ENCODE measurements at regions not wholly inside any gene's neighbourhood (a gene's known extent, or its start where the extent isn't known, plus 50 kb on each side); places are given as distances from the start of the nearest gene placed in this dataset.

DNA sequence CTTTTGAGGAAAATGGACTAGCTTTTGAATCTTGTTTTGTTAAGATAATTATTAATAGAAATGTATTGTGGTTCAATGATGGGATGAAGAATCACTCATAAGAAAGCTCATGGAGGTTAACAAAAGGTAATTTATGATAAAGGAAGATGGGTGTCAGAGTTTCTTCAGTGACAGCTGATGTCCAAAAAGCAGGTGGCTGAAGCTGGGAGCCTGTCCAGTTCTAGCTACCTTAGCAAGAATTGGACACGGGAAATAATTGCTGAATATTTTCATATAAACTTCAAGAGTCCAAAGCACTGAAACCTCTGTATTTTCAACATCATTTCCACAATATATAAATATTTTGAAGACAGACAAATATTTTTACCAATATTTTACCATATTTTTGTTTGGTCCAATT lies 1505.8 kb upstream of the SLC39A10 start:
- H3K9me3 Mint-ChIP-seq = no peaks in the 10 kb centered on the region
- no CpG with 5 or more reads among the region's 1 CpG for WGBS (ENCODE audit: insufficient coverage)
- H3K36me3 ChIP-seq (ENCODE audit: control insufficient read depth in 2 of 2, extremely low read depth in 1 of 2, insufficient read depth in 1 of 2, low read length in 1 of 2) = no peaks in the 10 kb centered on the region
- no peak overlapping the region for H3K4me3 ChIP-seq (ENCODE audit: control insufficient read depth in 1 of 2, extremely low read depth in 1 of 2, low read length in 1 of 2)
- ATAC-seq (replicated peaks in 1 of 4) (no peak), DNase-seq (no peak)
- H3K4me1 ChIP-seq (ENCODE audit: control insufficient read depth in 1 of 2, extremely low read depth in 1 of 2, insufficient read depth in 2 of 2, low read length in 2 of 2) = no peaks in the 10 kb centered on the region
- ChIA-PET POLR2A (interaction anchor here in 1 of 2 donors (0.6 kb wide), 1 partner anchor 1445 kb away, joined by 4 read pairs; no protein-coding TSS in a partner anchor), CTCF (no interaction called here)
- no peak overlapping the region for H3K27ac ChIP-seq (ENCODE audit: low read length)
- H3K36me3 Mint-ChIP-seq = no peaks in the 10 kb centered on the region
- H3K27ac Mint-ChIP-seq = no peak overlapping the region
- H3K9me3 ChIP-seq = no peaks in the 10 kb centered on the region
- H3K27me3 ChIP-seq (replicated peaks in 1 of 2; ENCODE audit: control insufficient read depth in 2 of 2, extremely low read depth in 1 of 2, insufficient read depth in 2 of 2, low read length in 1 of 2) = no peaks in the 10 kb centered on the region
- H3K4me3 Mint-ChIP-seq = no peak overlapping the region
- no peaks in the 10 kb centered on the region for H3K4me1 Mint-ChIP-seq
- no peaks in the 10 kb centered on the region for H3K27me3 Mint-ChIP-seq

DNA sequence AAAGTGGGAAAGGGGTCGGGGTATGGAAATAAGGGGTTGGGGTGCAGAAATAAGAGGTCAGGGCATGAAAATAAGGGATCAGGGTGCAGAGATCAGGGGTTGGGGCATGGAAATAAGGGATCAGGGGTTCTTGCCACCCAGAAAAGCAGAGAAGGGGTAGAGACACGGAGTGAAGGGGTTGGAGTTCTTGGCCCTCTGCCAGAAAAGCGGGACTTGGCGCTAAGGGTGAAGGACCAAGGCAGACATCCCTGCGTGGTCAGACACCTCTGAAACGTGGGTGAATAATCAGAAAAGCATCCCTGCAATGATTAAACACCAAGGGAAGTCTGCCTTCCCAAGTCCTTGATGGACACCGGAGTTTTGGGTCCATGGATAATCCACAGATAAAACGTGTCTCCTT lies 1521.6 kb upstream of the SLC39A10 start:
- H3K36me3 ChIP-seq (ENCODE audit: control insufficient read depth in 2 of 2, extremely low read depth in 1 of 2, insufficient read depth in 1 of 2, low read length in 1 of 2) = no peaks in the 10 kb centered on the region
- no peaks in the 10 kb centered on the region for H3K4me1 Mint-ChIP-seq
- ATAC-seq (replicated peaks in 1 of 4) (no peak), DNase-seq (no peak)
- H3K9me3 ChIP-seq = no peaks in the 10 kb centered on the region
- H3K4me3 Mint-ChIP-seq = no peak overlapping the region
- H3K27ac Mint-ChIP-seq = no peak overlapping the region
- H3K4me3 ChIP-seq (ENCODE audit: control insufficient read depth in 1 of 2, extremely low read depth in 1 of 2, low read length in 1 of 2) = no peak overlapping the region
- H3K4me1 ChIP-seq (ENCODE audit: control insufficient read depth in 1 of 2, extremely low read depth in 1 of 2, insufficient read depth in 2 of 2, low read length in 2 of 2) = no peaks in the 10 kb centered on the region
- no peak overlapping the region for H3K27ac ChIP-seq (ENCODE audit: low read length)
- no peaks in the 10 kb centered on the region for H3K36me3 Mint-ChIP-seq
- H3K9me3 Mint-ChIP-seq = peaks cover 0 to 8% (median 4%) of the 10 kb centered on the region in 3 donors
- POLR2A ChIA-PET = no interaction called here
- no peaks in the 10 kb centered on the region for H3K27me3 ChIP-seq (replicated peaks in 1 of 2; ENCODE audit: control insufficient read depth in 2 of 2, extremely low read depth in 1 of 2, insufficient read depth in 2 of 2, low read length in 1 of 2)
- CTCF ChIA-PET = no interaction called here
- WGBS (ENCODE audit: insufficient coverage) = 77% methylated on average over 7 of the region's 8 CpGs
- peaks cover 0 to 4% of the 10 kb centered on the region in 2 donors for H3K27me3 Mint-ChIP-seq

DNA sequence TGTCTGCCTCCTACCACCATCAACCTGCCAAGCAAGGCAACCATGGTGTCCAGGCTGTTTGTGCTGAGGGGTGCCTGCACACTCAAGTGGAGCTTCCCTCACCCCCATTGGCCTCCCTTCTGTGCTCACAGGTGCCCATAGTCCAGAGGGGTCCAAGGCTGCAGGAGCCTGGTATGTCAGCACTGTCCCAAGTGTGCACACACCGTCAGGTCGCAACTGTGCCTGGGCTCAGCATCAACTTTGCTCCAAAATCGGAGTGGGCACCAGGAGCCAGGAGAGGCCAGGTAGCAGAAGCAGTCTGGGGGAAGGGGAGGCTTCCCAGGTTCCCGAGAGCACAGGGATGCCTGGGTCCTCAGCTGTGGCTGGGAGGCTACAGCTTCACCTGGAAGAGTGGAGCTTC lies 1528.2 kb upstream of the SLC39A10 start:
- DNase-seq (no peak), ATAC-seq (replicated peaks in 1 of 4) (peak in 1 of 4 experiments; percentile 24)
- H3K4me1 ChIP-seq (ENCODE audit: control insufficient read depth in 1 of 2, extremely low read depth in 1 of 2, insufficient read depth in 2 of 2, low read length in 2 of 2) = no peaks in the 10 kb centered on the region
- no peak overlapping the region for H3K27ac Mint-ChIP-seq
- no peaks in the 10 kb centered on the region for H3K36me3 ChIP-seq (ENCODE audit: control insufficient read depth in 2 of 2, extremely low read depth in 1 of 2, insufficient read depth in 1 of 2, low read length in 1 of 2)
- H3K9me3 Mint-ChIP-seq = peaks cover 3% of the 10 kb centered on the region in 3 donors
- ChIA-PET CTCF (no interaction called here), POLR2A (no interaction called here)
- no peaks in the 10 kb centered on the region for H3K9me3 ChIP-seq
- no peaks in the 10 kb centered on the region for H3K36me3 Mint-ChIP-seq
- H3K4me1 Mint-ChIP-seq = no peaks in the 10 kb centered on the region
- no peak overlapping the region for H3K4me3 ChIP-seq (ENCODE audit: control insufficient read depth in 1 of 2, extremely low read depth in 1 of 2, low read length in 1 of 2)
- H3K27me3 ChIP-seq (replicated peaks in 1 of 2; ENCODE audit: control insufficient read depth in 2 of 2, extremely low read depth in 1 of 2, insufficient read depth in 2 of 2, low read length in 1 of 2) = no peaks in the 10 kb centered on the region
- H3K27ac ChIP-seq (ENCODE audit: low read length) = no peak overlapping the region
- H3K4me3 Mint-ChIP-seq = no peak overlapping the region
- whole genome bisulfite sequencing (ENCODE audit: insufficient coverage) = 77% methylated on average over 4 of the region's 4 CpGs
- no peaks in the 10 kb centered on the region for H3K27me3 Mint-ChIP-seq

DNA sequence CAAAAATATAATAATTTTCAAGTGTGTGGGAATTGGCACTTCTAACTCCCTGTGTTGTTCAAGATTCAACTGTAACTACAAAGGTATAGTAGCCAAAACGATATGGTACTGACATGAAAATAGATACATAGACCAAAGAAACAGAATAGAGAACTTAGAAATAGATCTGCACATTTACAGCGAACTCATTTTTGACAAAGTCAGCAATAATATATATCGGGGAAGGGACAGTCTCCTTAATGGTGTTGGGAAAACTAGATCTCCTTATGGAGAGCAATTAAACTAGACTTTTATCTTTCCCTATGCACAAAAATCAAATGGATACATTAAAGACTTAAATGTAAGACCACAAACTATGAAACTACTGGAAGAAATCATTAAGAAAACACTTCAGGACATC lies 1530.6 kb upstream of the SLC39A10 start:
- H3K27ac Mint-ChIP-seq = no peak overlapping the region
- ATAC-seq (replicated peaks in 1 of 4) (no peak), DNase-seq (no peak)
- no peak overlapping the region for H3K27ac ChIP-seq (ENCODE audit: low read length)
- no peaks in the 10 kb centered on the region for H3K27me3 ChIP-seq (replicated peaks in 1 of 2; ENCODE audit: control insufficient read depth in 2 of 2, extremely low read depth in 1 of 2, insufficient read depth in 2 of 2, low read length in 1 of 2)
- H3K4me1 ChIP-seq (ENCODE audit: control insufficient read depth in 1 of 2, extremely low read depth in 1 of 2, insufficient read depth in 2 of 2, low read length in 2 of 2) = no peaks in the 10 kb centered on the region
- H3K4me3 Mint-ChIP-seq = no peak overlapping the region
- CTCF ChIA-PET = no interaction called here
- H3K4me1 Mint-ChIP-seq = no peaks in the 10 kb centered on the region
- H3K36me3 ChIP-seq (ENCODE audit: control insufficient read depth in 2 of 2, extremely low read depth in 1 of 2, insufficient read depth in 1 of 2, low read length in 1 of 2) = no peaks in the 10 kb centered on the region
- POLR2A ChIA-PET = no interaction called here
- no peaks in the 10 kb centered on the region for H3K36me3 Mint-ChIP-seq
- H3K9me3 ChIP-seq = no peaks in the 10 kb centered on the region
- no peaks in the 10 kb centered on the region for H3K27me3 Mint-ChIP-seq
- WGBS (ENCODE audit: insufficient coverage) = no CpG with 5 or more reads among the region's 3 CpGs
- no peak overlapping the region for H3K4me3 ChIP-seq (ENCODE audit: control insufficient read depth in 1 of 2, extremely low read depth in 1 of 2, low read length in 1 of 2)
- peaks cover 3 to 7% (median 3%) of the 10 kb centered on the region in 3 donors for H3K9me3 Mint-ChIP-seq

DNA sequence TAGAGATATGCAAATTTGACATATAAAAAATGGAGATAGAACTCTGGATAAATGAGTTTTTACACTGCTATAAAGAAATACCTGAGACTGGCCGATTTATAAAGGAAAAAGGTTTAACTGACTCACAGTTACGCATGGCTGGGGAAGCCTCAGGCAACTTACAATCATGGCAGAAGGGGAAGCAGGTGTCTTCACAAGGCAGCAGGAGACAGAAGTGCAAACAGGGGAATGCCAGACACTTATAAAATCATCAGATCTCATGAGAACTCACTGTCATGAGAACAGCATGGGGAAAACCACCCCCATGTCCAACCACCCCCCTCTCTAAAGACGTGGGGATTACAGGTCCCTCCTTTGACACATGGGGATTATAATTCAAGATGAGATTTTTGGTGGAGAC lies 1540.2 kb upstream of the SLC39A10 start:
- no peaks in the 10 kb centered on the region for H3K36me3 Mint-ChIP-seq
- no peak overlapping the region for H3K27ac Mint-ChIP-seq
- no peak overlapping the region for H3K4me3 ChIP-seq (ENCODE audit: control insufficient read depth in 1 of 2, extremely low read depth in 1 of 2, low read length in 1 of 2)
- H3K4me1 ChIP-seq (ENCODE audit: control insufficient read depth in 1 of 2, extremely low read depth in 1 of 2, insufficient read depth in 2 of 2, low read length in 2 of 2) = no peaks in the 10 kb centered on the region
- no peaks in the 10 kb centered on the region for H3K27me3 Mint-ChIP-seq
- 100% methylated on average over 1 of the region's 3 CpGs for WGBS (ENCODE audit: insufficient coverage)
- POLR2A ChIA-PET = no interaction called here
- DNase-seq (no peak), ATAC-seq (replicated peaks in 1 of 4) (no peak)
- no peaks in the 10 kb centered on the region for H3K4me1 Mint-ChIP-seq
- H3K9me3 ChIP-seq = no peaks in the 10 kb centered on the region
- no peak overlapping the region for H3K27ac ChIP-seq (ENCODE audit: low read length)
- H3K4me3 Mint-ChIP-seq = no peak overlapping the region
- peaks cover 0 to 2% (median 0%) of the 10 kb centered on the region in 3 donors for H3K9me3 Mint-ChIP-seq
- CTCF ChIA-PET = no interaction called here
- H3K36me3 ChIP-seq (ENCODE audit: control insufficient read depth in 2 of 2, extremely low read depth in 1 of 2, insufficient read depth in 1 of 2, low read length in 1 of 2) = no peaks in the 10 kb centered on the region
- H3K27me3 ChIP-seq (replicated peaks in 1 of 2; ENCODE audit: control insufficient read depth in 2 of 2, extremely low read depth in 1 of 2, insufficient read depth in 2 of 2, low read length in 1 of 2) = no peaks in the 10 kb centered on the region

DNA sequence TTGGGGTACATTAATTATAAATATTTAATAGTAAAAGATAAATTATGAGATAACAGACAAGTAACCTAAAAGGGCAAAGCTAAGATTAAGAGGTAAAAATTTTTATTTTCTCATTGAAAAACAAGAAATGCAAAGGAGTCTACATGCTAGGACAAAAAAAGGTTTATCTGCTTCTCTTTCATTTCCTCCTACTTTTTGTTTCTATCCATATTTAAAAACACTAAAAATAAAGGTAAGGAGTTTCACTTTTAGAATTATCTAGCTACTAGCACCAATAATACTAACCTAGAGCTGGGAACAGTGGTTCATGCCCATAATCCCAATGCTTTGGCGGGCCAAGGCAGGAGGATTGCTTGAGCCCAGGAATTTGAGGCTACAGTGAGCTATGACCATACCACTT lies 1551.7 kb upstream of the SLC39A10 start:
- Mint-ChIP-seq H3K4me3 (no peak overlapping the region), H3K4me1 (no peaks in the 10 kb centered on the region), H3K36me3 (no peaks in the 10 kb centered on the region), H3K27me3 (no peaks in the 10 kb centered on the region), H3K9me3 (no peaks in the 10 kb centered on the region), H3K27ac (no peak overlapping the region)
- H3K4me3 ChIP-seq (ENCODE audit: control insufficient read depth in 1 of 2, extremely low read depth in 1 of 2, low read length in 1 of 2) = no peak overlapping the region
- DNase-seq (no peak), ATAC-seq (replicated peaks in 1 of 4) (no peak)
- no peaks in the 10 kb centered on the region for H3K27me3 ChIP-seq (replicated peaks in 1 of 2; ENCODE audit: control insufficient read depth in 2 of 2, extremely low read depth in 1 of 2, insufficient read depth in 2 of 2, low read length in 1 of 2)
- no peaks in the 10 kb centered on the region for H3K4me1 ChIP-seq (ENCODE audit: control insufficient read depth in 1 of 2, extremely low read depth in 1 of 2, insufficient read depth in 2 of 2, low read length in 2 of 2)
- H3K27ac ChIP-seq (ENCODE audit: low read length) = no peak overlapping the region
- H3K36me3 ChIP-seq (ENCODE audit: control insufficient read depth in 2 of 2, extremely low read depth in 1 of 2, insufficient read depth in 1 of 2, low read length in 1 of 2) = no peaks in the 10 kb centered on the region
- CTCF ChIA-PET = no interaction called here
- POLR2A ChIA-PET = no interaction called here
- WGBS (ENCODE audit: insufficient coverage) = no CpG with 5 or more reads among the region's 1 CpG
- no peaks in the 10 kb centered on the region for H3K9me3 ChIP-seq

DNA sequence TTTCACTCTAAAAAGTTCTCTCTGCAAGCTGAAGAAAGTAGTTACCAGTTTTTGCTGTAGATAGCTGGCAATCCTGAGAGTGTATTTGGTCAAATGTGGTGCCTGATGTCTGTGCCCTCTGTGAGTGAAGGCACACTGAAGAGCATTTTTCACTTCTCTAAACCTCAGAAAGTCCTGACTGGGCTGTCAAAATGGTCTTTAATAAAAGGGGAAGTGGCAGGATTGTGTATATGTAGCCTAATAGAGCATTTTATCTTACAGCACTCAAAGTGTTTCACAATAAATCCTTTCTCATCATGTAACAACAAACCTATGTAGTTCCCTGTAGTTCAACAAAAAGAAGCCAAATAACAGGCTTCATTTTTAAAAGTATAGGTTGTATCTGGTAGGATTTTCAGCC lies 1552.3 kb upstream of the SLC39A10 start:
- H3K4me1 Mint-ChIP-seq = no peaks in the 10 kb centered on the region
- ChIA-PET CTCF (no interaction called here), POLR2A (no interaction called here)
- no peak overlapping the region for H3K27ac ChIP-seq (ENCODE audit: low read length)
- no peaks in the 10 kb centered on the region for H3K4me1 ChIP-seq (ENCODE audit: control insufficient read depth in 1 of 2, extremely low read depth in 1 of 2, insufficient read depth in 2 of 2, low read length in 2 of 2)
- DNase-seq = no peak
- no peak overlapping the region for H3K27ac Mint-ChIP-seq
- H3K27me3 ChIP-seq (replicated peaks in 1 of 2; ENCODE audit: control insufficient read depth in 2 of 2, extremely low read depth in 1 of 2, insufficient read depth in 2 of 2, low read length in 1 of 2) = no peaks in the 10 kb centered on the region
- no peak overlapping the region for H3K4me3 ChIP-seq (ENCODE audit: control insufficient read depth in 1 of 2, extremely low read depth in 1 of 2, low read length in 1 of 2)
- no peaks in the 10 kb centered on the region for H3K36me3 Mint-ChIP-seq
- no peak for ATAC-seq (replicated peaks in 1 of 4)
- no peaks in the 10 kb centered on the region for H3K9me3 ChIP-seq
- no peaks in the 10 kb centered on the region for H3K36me3 ChIP-seq (ENCODE audit: control insufficient read depth in 2 of 2, extremely low read depth in 1 of 2, insufficient read depth in 1 of 2, low read length in 1 of 2)
- no peaks in the 10 kb centered on the region for H3K27me3 Mint-ChIP-seq
- no peaks in the 10 kb centered on the region for H3K9me3 Mint-ChIP-seq
- H3K4me3 Mint-ChIP-seq = no peak overlapping the region

Measured in T-cell (primary cell).